ENCODE measurements at regions not wholly inside any gene's neighbourhood (a gene's known extent, or its start where the extent isn't known, plus 50 kb on each side); places are given as distances from the start of the nearest gene placed in this dataset.

DNA sequence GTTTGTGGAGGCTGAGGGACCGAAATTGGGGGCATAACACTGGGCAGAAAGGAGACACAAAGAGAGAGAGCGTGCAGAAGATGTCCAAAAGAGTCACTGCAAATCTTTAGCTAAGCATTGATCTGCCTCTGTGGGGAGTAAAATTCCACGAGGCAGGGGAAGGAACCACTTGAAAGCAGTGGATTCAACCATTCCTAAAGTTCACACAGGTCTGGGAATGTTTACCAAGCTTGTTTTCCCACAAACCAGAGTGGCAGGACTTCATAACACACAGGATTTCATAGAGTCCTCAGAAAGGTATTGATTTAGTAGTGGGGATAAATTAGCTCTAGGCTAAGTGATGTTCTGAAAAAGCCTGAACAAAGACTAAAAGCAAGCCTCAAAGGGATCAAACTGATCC, 66.1 kb upstream of the RPL38 start:
- CTCF ChIA-PET (ENCODE audit: partially characterized antibody): interaction anchor here (1.0 to 1.5 kb wide), 5 partner anchors 16 to 48 kb away, joined by 3 to 5 read pairs (median 4); no protein-coding TSS in a partner anchor
- no peak overlapping the region for H3K4me3 ChIP-seq (ENCODE audit: extremely low read depth in 1 of 4, insufficient read depth in 2 of 4, low read depth in 3 of 4, low read length in 4 of 4)
- H3K4me2 ChIP-seq (ENCODE audit: insufficient read depth in 1 of 2, low read depth in 2 of 2, low read length in 2 of 2): no peak overlapping the region
- H2BK5ac ChIP-seq (ENCODE audit: low read depth, low read length): no peak overlapping the region
- H3K4me1 ChIP-seq (replicated peaks in 1 of 4; ENCODE audit: control insufficient read depth in 3 of 4, insufficient read depth in 4 of 4, low read length in 3 of 4): peaks cover 0 to 4% (median 0%) of the 10 kb centered on the region in 4 experiments; a peak in 2 of 7 replicates
- H4K8ac ChIP-seq (ENCODE audit: extremely low read depth, insufficient read depth, low read length): no peak overlapping the region
- WGBS, 2 experiments (ENCODE audit: extremely low coverage in 1 of 2, insufficient coverage in 1 of 2, insufficient read length in 1 of 2, insufficient replicate concordance in 2 of 2, low coverage in 1 of 2, low lambda C conversion rate in 2 of 2, missing lambda C conversion rate in 1 of 2): 89% methylated on average over 3 of the region's 3 CpGs; no CpG with 5 or more reads in 1 of the 2 experiments
- POLR2A ChIA-PET (ENCODE audit: partially characterized antibody): no interaction called here
- no peak overlapping the region for H4K91ac ChIP-seq (replicated peaks; ENCODE audit: insufficient read length, low read length)
- H3K9ac ChIP-seq (replicated peaks in 1 of 4; ENCODE audit: extremely low read depth in 1 of 4, low read depth in 3 of 4, low read length in 3 of 4): no peak overlapping the region
- H2AK5ac ChIP-seq (ENCODE audit: low read depth, low read length): no peak overlapping the region
- H3K4ac ChIP-seq (replicated peaks; ENCODE audit: insufficient read length, low read depth, low read length): no peak overlapping the region
- no peak overlapping the region for H3K56ac ChIP-seq (replicated peaks; ENCODE audit: insufficient read length, low read depth, low read length)
- no peak overlapping the region for H3K14ac ChIP-seq (ENCODE audit: insufficient read length)
- FAIRE-seq (no peak), DNase-seq (ENCODE audit: low read depth in 1 of 2, low spot score in 2 of 2) (no peak)
- TF ChIP-seq CREB1 (IDR thresholded peaks at IDR 0.05) (no peak), RFX5 (IDR thresholded peaks at IDR 0.05; ENCODE audit: borderline replicate concordance, low read depth, low read length) (no peak), CBX5 (IDR thresholded peaks at IDR 0.05; ENCODE audit: low read depth, low read length) (no peak), NANOG (IDR thresholded peaks at IDR 0.05; ENCODE audit: insufficient read depth, low read depth, low read length, poor library complexity, severe bottlenecking) (no peak)
- TF ChIP-seq, protein P1, sequence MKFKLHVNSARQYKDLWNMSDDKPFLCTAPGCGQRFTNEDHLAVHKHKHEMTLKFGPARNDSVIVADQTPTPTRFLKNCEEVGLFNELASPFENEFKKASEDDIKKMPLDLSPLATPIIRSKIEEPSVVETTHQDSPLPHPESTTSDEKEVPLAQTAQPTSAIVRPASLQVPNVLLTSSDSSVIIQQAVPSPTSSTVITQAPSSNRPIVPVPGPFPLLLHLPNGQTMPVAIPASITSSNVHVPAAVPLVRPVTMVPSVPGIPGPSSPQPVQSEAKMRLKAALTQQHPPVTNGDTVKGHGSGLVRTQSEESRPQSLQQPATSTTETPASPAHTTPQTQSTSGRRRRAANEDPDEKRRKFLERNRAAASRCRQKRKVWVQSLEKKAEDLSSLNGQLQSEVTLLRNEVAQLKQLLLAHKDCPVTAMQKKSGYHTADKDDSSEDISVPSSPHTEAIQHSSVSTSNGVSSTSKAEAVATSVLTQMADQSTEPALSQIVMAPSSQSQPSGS (IDR thresholded peaks at IDR 0.05; ENCODE audit: low read length): no peak
- no peak overlapping the region for H3K23ac ChIP-seq (ENCODE audit: insufficient read length)
- no peaks in the 10 kb centered on the region for H3K79me1 ChIP-seq (ENCODE audit: low read depth, low read length)
- H3K27me3 ChIP-seq (replicated peaks in 1 of 4; ENCODE audit: control insufficient read depth in 3 of 4, extremely low read depth in 1 of 4, insufficient read depth in 3 of 4, low read length in 3 of 4): no peaks in the 10 kb centered on the region
- no peaks in the 10 kb centered on the region for H3K79me2 ChIP-seq (ENCODE audit: control insufficient read depth in 1 of 2, insufficient read depth in 2 of 2, low read length in 2 of 2)
- no peak overlapping the region for H2BK20ac ChIP-seq (ENCODE audit: low read length)
- no peaks in the 10 kb centered on the region for H3K36me3 ChIP-seq (ENCODE audit: control insufficient read depth in 2 of 4, insufficient read depth in 4 of 4, low read length in 3 of 4)
- no peak overlapping the region for H3K27ac ChIP-seq (ENCODE audit: low read depth, low read length)
- H3K18ac ChIP-seq (ENCODE audit: extremely low read depth, low read length): no peak overlapping the region; the same call in 1 of the 2 replicates
- H4K20me1 ChIP-seq (replicated peaks in 1 of 2; ENCODE audit: control insufficient read depth in 1 of 2, insufficient read depth in 2 of 2, low read length in 2 of 2): no peaks in the 10 kb centered on the region
- H3K23me2 ChIP-seq (ENCODE audit: low read depth, low read length): no peaks in the 10 kb centered on the region
- no peak overlapping the region for H2BK12ac ChIP-seq (ENCODE audit: low read depth, low read length)
- H3K9me3 ChIP-seq (ENCODE audit: insufficient read depth in 2 of 2, low read depth in 1 of 2, low read length in 1 of 2): peaks cover 3 to 7% of the 10 kb centered on the region in 2 experiments; a peak in 2 of 4 replicates
- H2BK120ac ChIP-seq (replicated peaks; ENCODE audit: low read depth, low read length): no peak overlapping the region
- H4K5ac ChIP-seq (ENCODE audit: insufficient read length, low read depth, low read length): no peak overlapping the region
- no peak overlapping the region for H2BK15ac ChIP-seq (ENCODE audit: low read length)
- H2AFZ ChIP-seq (ENCODE audit: low read length): 0 out of 2 replicates have a peak overlapping the region, but pooled peaks have one; percentile 45
